ENCODE measurements at regions not wholly inside any gene's neighbourhood (a gene's known extent, or its start where the extent isn't known, plus 50 kb on each side); places are given as distances from the start of the nearest gene placed in this dataset.

DNA sequence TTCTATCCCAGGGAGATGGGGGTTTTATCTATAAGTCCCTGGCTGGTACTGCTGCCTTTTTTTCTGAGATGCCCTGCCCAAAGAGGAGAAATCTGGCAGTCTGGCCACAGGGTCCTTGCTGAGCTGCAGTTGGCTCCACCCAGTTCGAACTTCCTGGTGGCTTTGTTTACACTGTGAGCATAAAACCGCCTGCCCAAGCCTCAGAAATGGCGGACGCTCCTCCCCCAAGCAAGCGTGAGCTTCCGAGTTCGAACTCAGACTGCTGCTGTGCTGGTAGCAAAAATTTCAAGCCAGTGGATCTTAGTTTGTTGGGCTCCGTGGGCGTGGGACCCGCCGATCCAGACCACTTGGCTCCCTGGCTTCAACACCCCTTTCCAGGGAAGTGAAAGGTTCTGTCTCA is 126.8 kb upstream of the SUCLG2 start:
- TF ChIP-seq, protein P1, sequence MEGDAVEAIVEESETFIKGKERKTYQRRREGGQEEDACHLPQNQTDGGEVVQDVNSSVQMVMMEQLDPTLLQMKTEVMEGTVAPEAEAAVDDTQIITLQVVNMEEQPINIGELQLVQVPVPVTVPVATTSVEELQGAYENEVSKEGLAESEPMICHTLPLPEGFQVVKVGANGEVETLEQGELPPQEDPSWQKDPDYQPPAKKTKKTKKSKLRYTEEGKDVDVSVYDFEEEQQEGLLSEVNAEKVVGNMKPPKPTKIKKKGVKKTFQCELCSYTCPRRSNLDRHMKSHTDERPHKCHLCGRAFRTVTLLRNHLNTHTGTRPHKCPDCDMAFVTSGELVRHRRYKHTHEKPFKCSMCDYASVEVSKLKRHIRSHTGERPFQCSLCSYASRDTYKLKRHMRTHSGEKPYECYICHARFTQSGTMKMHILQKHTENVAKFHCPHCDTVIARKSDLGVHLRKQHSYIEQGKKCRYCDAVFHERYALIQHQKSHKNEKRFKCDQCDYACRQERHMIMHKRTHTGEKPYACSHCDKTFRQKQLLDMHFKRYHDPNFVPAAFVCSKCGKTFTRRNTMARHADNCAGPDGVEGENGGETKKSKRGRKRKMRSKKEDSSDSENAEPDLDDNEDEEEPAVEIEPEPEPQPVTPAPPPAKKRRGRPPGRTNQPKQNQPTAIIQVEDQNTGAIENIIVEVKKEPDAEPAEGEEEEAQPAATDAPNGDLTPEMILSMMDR (conservative IDR thresholded peaks at IDR 0.05; ENCODE audit: low read length) = no peak
- no peak for TF ChIP-seq EZH2phosphoT487 (IDR thresholded peaks at IDR 0.05; ENCODE audit: borderline replicate concordance)
